Bronchial epithelial cell (primary cell): ENCODE measurements at regions not wholly inside any gene's neighbourhood (a gene's known extent, or its start where the extent isn't known, plus 50 kb on each side); places are given as distances from the start of the nearest gene placed in this dataset.

Experiments used
- DNase-seq: peaks from one replicate; pipeline ENCODE4 v3.0.0-alpha.2; 2010; ENCODE audit warnings: low read depth
- FAIRE-seq: peaks from 2 replicates; lab custom pipeline; 2011; peaks lifted over from hg19 to GRCh38; lab: Jason Lieb, UNC
- H3K27me3 ChIP-seq: 2 replicates; pipeline ENCODE4 v1.5.1; 2011; ENCODE audit warnings: low read length; ENCODE audit not compliant: control insufficient read depth, insufficient read depth
- H3K36me3 ChIP-seq: 2 replicates; pipeline ENCODE4 v1.5.1; 2011; ENCODE audit warnings: low read length; ENCODE audit not compliant: control insufficient read depth, insufficient read depth
- H3K4me3 ChIP-seq: 2 replicates; pipeline ENCODE4 v1.5.1; 2011; ENCODE audit warnings: mild to moderate bottlenecking, low read depth, low read length, control low read depth
- CTCF ChIP-seq: IDR thresholded peaks from 2 replicates; pipeline ENCODE4 v1.5.1; 2011; ENCODE audit warnings: mild to moderate bottlenecking, moderate library complexity, low read length, control low read depth, inconsistent platforms; ENCODE audit not compliant: insufficient read depth, severe bottlenecking

DNA sequence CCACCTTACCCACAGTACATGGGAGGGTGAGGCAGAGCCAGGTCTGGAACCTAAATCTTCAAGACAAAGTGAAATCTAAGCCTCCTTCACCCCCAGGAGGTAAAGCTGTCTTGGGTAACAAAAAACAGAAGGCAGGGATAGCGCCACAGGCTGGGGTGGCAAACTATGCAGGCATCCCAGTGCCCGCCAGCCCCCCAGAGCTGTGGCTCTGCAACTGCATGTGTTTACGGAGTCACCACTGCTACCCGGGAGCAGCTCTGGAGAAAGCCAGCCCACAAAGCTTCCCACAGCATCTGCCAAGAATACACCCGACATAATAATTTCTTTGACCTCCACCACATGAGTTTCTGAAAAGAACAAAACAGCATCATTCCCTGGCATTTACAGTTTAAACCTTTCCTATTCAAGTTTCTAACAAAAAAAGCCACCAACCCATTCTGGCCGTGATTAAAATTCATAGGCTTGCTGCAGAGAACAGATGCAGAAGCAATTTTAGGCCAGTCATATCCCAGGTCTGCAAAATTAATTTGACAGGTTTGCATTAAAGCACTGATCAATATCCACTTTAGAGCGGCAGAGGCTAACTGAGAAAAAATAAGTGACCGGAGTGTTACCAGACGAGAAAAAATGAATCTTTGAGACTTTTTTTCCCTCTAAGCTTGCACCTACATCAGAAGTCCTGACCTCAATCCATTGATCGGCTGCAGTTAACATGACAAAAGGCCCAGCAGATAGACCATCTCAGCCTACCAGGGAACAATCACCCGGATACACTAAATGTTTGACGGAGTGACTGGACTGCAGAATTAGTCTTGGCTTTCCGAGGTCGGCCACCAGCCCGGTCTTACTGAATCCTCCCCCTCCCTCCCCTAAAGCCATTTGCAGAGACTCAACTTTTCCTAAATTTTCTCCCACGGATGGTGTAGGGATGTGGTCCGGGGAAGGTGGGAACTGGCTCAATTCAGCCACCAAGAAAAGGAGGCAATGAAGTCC lies 309.6 kb upstream of the SKOR2 start:
- Histone ChIP-seq H3K4me3 (no peak overlapping the region), H3K36me3 (no peaks in the 10 kb centered on the region), H3K27me3 (no peaks in the 10 kb centered on the region)
- TF ChIP-seq CTCF = no peak
- FAIRE-seq = no peak
- DNase-seq = no peak

DNA sequence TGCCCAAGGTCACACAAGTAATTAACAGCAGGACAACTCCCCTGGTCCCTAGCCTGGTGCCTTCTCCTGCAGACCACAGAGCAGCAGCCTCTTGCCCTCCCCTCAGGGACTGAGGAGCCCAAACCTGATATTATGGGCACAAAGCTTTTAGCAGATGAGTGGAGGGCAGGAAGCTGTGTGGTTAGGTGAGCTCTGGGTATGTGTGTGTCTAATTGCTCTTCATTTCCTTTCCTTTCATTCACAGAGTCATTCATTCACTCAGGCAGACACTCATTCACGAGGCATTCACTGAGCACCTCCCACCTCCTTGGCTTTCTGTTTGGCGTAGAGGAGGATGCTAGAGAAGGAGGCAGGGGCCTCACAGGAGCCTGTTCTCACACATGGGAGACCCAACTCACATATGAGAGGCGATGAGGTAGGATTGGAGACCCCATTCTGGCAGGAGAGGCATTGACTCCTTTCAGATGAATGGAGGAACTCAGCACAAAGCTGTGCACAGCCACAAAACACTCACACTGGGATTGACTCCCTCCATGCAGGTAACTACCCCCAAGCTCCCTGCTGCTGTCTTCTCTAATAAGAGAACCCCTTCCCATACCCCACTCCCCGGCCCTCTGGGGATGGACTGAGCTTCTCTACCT lies 306.8 kb upstream of the SKOR2 start:
- DNase-seq = no peak
- peak; percentile 47 for FAIRE-seq

DNA sequence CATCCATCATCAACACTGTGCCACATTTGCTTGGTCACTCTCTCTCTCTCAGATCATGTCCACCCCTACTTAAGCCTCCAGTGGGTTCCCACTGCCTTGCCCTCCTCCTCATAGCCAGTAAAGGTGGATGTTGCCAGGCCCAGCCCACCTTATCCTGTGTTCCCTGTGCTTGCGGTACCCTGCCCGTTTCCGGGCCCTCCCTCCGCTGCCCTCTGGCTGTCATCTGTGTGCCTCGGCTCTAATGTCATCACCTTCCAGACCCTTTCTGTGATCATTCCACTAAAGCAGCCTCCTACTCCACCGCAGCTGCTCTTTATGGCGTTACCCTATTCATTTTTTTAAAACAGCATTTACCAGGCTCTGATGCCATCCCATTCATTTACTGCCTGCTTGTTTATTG lies 305.7 kb upstream of the SKOR2 start:
- H3K27me3 ChIP-seq = no peaks in the 10 kb centered on the region
- no peak overlapping the region for H3K4me3 ChIP-seq
- no peak for FAIRE-seq
- H3K36me3 ChIP-seq = no peaks in the 10 kb centered on the region
- no peak for DNase-seq
- no peak for TF ChIP-seq CTCF

More for the DNA sequence above, 306.8 kb upstream of the SKOR2 start:
- no peak for TF ChIP-seq CTCF
- H3K36me3 ChIP-seq = no peaks in the 10 kb centered on the region
- H3K4me3 ChIP-seq = no peak overlapping the region
- H3K27me3 ChIP-seq = no peaks in the 10 kb centered on the region

DNA sequence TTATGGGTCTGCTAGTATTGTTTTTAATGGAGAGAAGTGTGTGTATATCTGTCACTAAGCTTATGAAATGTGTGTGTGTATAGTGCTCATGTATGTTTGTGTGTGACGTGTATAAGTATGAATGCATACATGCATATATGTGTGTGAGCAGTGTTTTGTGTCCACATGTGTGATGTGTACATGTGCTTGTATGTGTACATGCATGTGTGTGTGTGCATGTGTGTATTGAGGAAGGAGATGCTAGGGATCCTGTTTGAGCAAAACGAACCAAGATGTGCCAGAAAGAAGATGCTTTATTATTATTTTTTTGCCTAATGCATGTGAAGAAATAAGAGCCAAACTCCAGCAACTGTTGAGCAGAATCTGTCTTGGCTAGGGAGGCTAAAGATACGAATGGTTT lies 301.3 kb upstream of the SKOR2 start:
- FAIRE-seq = no peak
- no peak for TF ChIP-seq CTCF
- H3K4me3 ChIP-seq = no peak overlapping the region

DNA sequence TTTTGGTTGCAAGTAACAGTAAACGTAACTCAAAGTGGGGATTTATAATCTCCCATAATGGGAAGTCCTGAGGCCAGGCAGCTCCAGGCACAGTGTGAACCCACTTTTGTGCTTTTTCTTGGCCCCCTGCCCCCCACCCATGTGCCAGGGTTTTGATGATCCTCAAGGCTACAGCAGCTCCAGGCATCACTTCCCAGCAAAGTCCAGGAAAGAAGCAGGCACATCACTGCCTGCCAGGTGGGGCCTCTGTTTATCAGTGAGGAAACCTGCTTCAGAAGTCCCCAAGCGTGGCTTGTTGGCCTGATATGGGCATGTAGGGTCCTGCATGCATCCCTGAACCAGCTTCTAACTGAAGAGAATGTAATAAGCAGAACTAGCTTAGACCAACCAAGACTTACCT lies 299.2 kb upstream of the SKOR2 start:
- TF ChIP-seq CTCF = no peak
- H3K36me3 ChIP-seq = no peaks in the 10 kb centered on the region
- no peaks in the 10 kb centered on the region for H3K27me3 ChIP-seq
- DNase-seq (no peak), FAIRE-seq (no peak)
- H3K4me3 ChIP-seq = no peak overlapping the region

More for the DNA sequence above, 301.3 kb upstream of the SKOR2 start:
- no peaks in the 10 kb centered on the region for H3K36me3 ChIP-seq
- no peaks in the 10 kb centered on the region for H3K27me3 ChIP-seq
- no peak for DNase-seq
